ENCODE measurements at regions not wholly inside any gene's neighbourhood (a gene's known extent, or its start where the extent isn't known, plus 50 kb on each side); places are given as distances from the start of the nearest gene placed in this dataset.
A peak's percentile ranks its signal among the peaks of the same experiment; 100 is the strongest.

- no peak for DNase-seq (ENCODE audit: low spot score)
These were observed 286.8 kb downstream of the LMO4 start for GRCh38 chr1:87615491-87615890.

GRCh38 chr1:87615901-87616300 lies 287.2 kb downstream of the LMO4 start:
- no peak for DNase-seq (ENCODE audit: low spot score)

GRCh38 chr1:87620807-87621206 lies 292.1 kb downstream of the LMO4 start:
- DNase-seq (ENCODE audit: low spot score) = no peak

- no peak for DNase-seq (ENCODE audit: low spot score)
These were observed 301.0 kb downstream of the LMO4 start for GRCh38 chr1:87629673-87630072.

GRCh38 chr1:87632232-87632631 lies 303.6 kb downstream of the LMO4 start:
- no peak for DNase-seq (ENCODE audit: low spot score)

GRCh38 chr1:87636198-87636892 lies 307.7 kb downstream of the LMO4 start:
- no peak for DNase-seq (ENCODE audit: low spot score)

- DNase-seq (ENCODE audit: low spot score) = no peak
These were observed 310.0 kb downstream of the LMO4 start for GRCh38 chr1:87638636-87639035.

GRCh38 chr1:87641996-87642395 lies 313.3 kb downstream of the LMO4 start:
- DNase-seq (ENCODE audit: low spot score) = no peak

GRCh38 chr1:87642581-87643221 lies 314.0 kb downstream of the LMO4 start:
- no peak for DNase-seq (ENCODE audit: low spot score)

GRCh38 chr1:87644033-87644578 lies 315.4 kb downstream of the LMO4 start:
- no peak for DNase-seq (ENCODE audit: low spot score)

- DNase-seq (ENCODE audit: low spot score) = peak; percentile 8
These were observed 316.0 kb downstream of the LMO4 start for GRCh38 chr1:87644579-87645190.

- DNase-seq (ENCODE audit: low spot score) = no peak
These were observed 318.9 kb downstream of the LMO4 start for GRCh38 chr1:87647430-87648177.

GRCh38 chr1:87648323-87649119 lies 319.8 kb downstream of the LMO4 start:
- DNase-seq (ENCODE audit: low spot score) = no peak

GRCh38 chr1:87650306-87650705 lies 321.6 kb downstream of the LMO4 start:
- no peak for DNase-seq (ENCODE audit: low spot score)

GRCh38 chr1:87652176-87652575 lies 323.5 kb downstream of the LMO4 start:
- no peak for DNase-seq (ENCODE audit: low spot score)

GRCh38 chr1:87665151-87665550 lies 336.5 kb downstream of the LMO4 start:
- DNase-seq (ENCODE audit: low spot score) = no peak

- DNase-seq (ENCODE audit: low spot score) = no peak
These were observed 338.0 kb downstream of the LMO4 start for GRCh38 chr1:87666681-87667080.

- DNase-seq (ENCODE audit: low spot score) = no peak
These were observed 341.0 kb downstream of the LMO4 start for GRCh38 chr1:87669674-87670073.

GRCh38 chr1:87673309-87673708 lies 344.6 kb downstream of the LMO4 start:
- DNase-seq (ENCODE audit: low spot score) = no peak

- DNase-seq (ENCODE audit: low spot score) = no peak
These were observed 345.1 kb downstream of the LMO4 start for GRCh38 chr1:87673748-87674147.

- no peak for DNase-seq (ENCODE audit: low spot score)
These were observed 346.1 kb downstream of the LMO4 start for GRCh38 chr1:87674791-87675190.

- DNase-seq (ENCODE audit: low spot score) = no peak
These were observed 349.6 kb downstream of the LMO4 start for GRCh38 chr1:87678266-87678665.
